T-cell (primary cell): ENCODE measurements at regions not wholly inside any gene's neighbourhood (a gene's known extent, or its start where the extent isn't known, plus 50 kb on each side); places are given as distances from the start of the nearest gene placed in this dataset.

Source experiments
- ATAC-seq, 4 experiments: fragments of 200-7000 bp in 3 of 4; fragments of 150-1000 bp in 1 of 4; cut with Tn5 transposase; replicated peaks in 1 of 4; 1 replicate in 3 of 4; 2 replicates in 1 of 4; pipeline ENCODE4 v1.10.0; 2021; ENCODE audit warnings: moderate library complexity in 3 of 4, mild to moderate bottlenecking in 2 of 4, moderate number of reproducible peaks in 1 of 4
- CTCF ChIA-PET, 2 donors: fragments of 300-600 bp; sonication (Branson Sonifier 250); formaldehyde crosslinking; loops; one replicate each; lab custom pipeline; 2022; ENCODE audit warnings: antibody characterized with exemption in 2 of 2; lab: Charles Lee
- POLR2A ChIA-PET, 2 donors: fragments of 300-600 bp; sonication (Branson Sonifier 250); formaldehyde crosslinking; loops; one replicate each; lab custom pipeline; 2022; ENCODE audit warnings: antibody characterized with exemption in 2 of 2; lab: Charles Lee
- DNase-seq, 35 experiments: peaks; one replicate each; pipeline versions ENCODE4 v3.0.0 to v3.0.0-alpha.2; 2013 to 2023
- H3K27ac ChIP-seq: one replicate; pipeline ENCODE4 v1.5.1; 2013; ENCODE audit warnings: low read length
- H3K27me3 ChIP-seq, 2 experiments: replicated peaks in 1 of 2; 1 replicate in 1 of 2; 2 replicates in 1 of 2; pipeline versions ENCODE4 v1.6.1 to v1.7.0; 2013; ENCODE audit warnings: low read length in 1 of 2, mixed read lengths in 1 of 2; ENCODE audit not compliant: control insufficient read depth in 2 of 2, insufficient read depth in 2 of 2; ENCODE audit errors: extremely low read depth in 1 of 2
- H3K36me3 ChIP-seq, 2 donors: 1 replicate in 1 of 2; 2 replicates in 1 of 2; pipeline versions ENCODE4 v1.6.1 to v1.7.0; 2013; ENCODE audit warnings: low read length in 1 of 2; ENCODE audit not compliant: control insufficient read depth in 2 of 2, insufficient read depth in 1 of 2; ENCODE audit errors: extremely low read depth in 1 of 2
- H3K4me1 ChIP-seq, 2 experiments: 1 replicate in 1 of 2; 2 replicates in 1 of 2; pipeline versions ENCODE4 v1.6.1 to v1.7.0; 2013; ENCODE audit warnings: low read length in 2 of 2, mixed read lengths in 1 of 2; ENCODE audit not compliant: insufficient read depth in 2 of 2, control insufficient read depth in 1 of 2; ENCODE audit errors: extremely low read depth in 1 of 2
- H3K4me3 ChIP-seq, 2 donors: 1 replicate in 1 of 2; 2 replicates in 1 of 2; pipeline versions ENCODE4 v1.5.1 to v1.7.0; 2013; ENCODE audit warnings: mild to moderate bottlenecking in 2 of 2, low read length in 1 of 2, moderate library complexity in 1 of 2; ENCODE audit not compliant: control insufficient read depth in 1 of 2; ENCODE audit errors: extremely low read depth in 1 of 2
- H3K9me3 ChIP-seq: 2 replicates; pipeline ENCODE4 v1.7.0; 2013
- H3K27ac Mint-ChIP-seq, 2 donors: one replicate each; pipeline ENCODE4 v1.8.0; 2020 to 2021; ENCODE audit warnings: mild to moderate bottlenecking in 2 of 2, mixed read lengths in 2 of 2
- H3K27me3 Mint-ChIP-seq, 2 donors: one replicate each; pipeline ENCODE4 v1.8.0; 2021 to 2022; ENCODE audit warnings: mixed read lengths in 2 of 2
- H3K36me3 Mint-ChIP-seq: one replicate; pipeline ENCODE4 v1.8.0; 2021; ENCODE audit warnings: mixed read lengths
- H3K4me1 Mint-ChIP-seq, 3 donors: one replicate each; pipeline ENCODE4 v1.8.0; 2020 to 2022; ENCODE audit warnings: mixed read lengths in 3 of 3, mild to moderate bottlenecking in 1 of 3
- H3K4me3 Mint-ChIP-seq, 3 donors: one replicate each; pipeline ENCODE4 v1.8.0; 2020 to 2022; ENCODE audit warnings: mild to moderate bottlenecking in 3 of 3, mixed read lengths in 3 of 3, moderate library complexity in 3 of 3
- H3K9me3 Mint-ChIP-seq, 3 donors: one replicate each; pipeline ENCODE4 v1.8.0; 2020 to 2022; ENCODE audit warnings: mixed read lengths in 3 of 3
- WGBS: methylation state at CpG from one replicate; pipeline ENCODE4 v1.1.5; 2013; ENCODE audit warnings: missing lambda C conversion rate; ENCODE audit not compliant: insufficient coverage; 5-methylcytosine and 5-hydroxymethylcytosine counted together

GRCh38 chr4:108322497-108322896, 153.8 kb upstream of the LEF1 start:
- POLR2A ChIA-PET = interaction anchor here in 1 of 2 donors (0.5 kb wide), 1 partner anchor 255 kb away, joined by 4 read pairs; no protein-coding TSS in a partner anchor
- no peak overlapping the region for H3K4me3 Mint-ChIP-seq
- no peaks in the 10 kb centered on the region for H3K36me3 Mint-ChIP-seq
- peaks cover 6 to 19% (median 8%) of the 10 kb centered on the region in 3 donors for H3K4me1 Mint-ChIP-seq
- no peaks in the 10 kb centered on the region for H3K27me3 Mint-ChIP-seq
- no peaks in the 10 kb centered on the region for H3K9me3 ChIP-seq
- DNase-seq = no peak
- H3K27ac Mint-ChIP-seq = no peak overlapping the region
- H3K27ac ChIP-seq = no peak overlapping the region
- no peaks in the 10 kb centered on the region for H3K36me3 ChIP-seq
- H3K27me3 ChIP-seq = peaks cover 0 to 3% of the 10 kb centered on the region in 2 experiments
- no peak for ATAC-seq
- CTCF ChIA-PET = no interaction called here
- WGBS = 100% methylated on average over 1 of the region's 4 CpGs
- peaks cover under 1 to 7% of the 10 kb centered on the region in 2 experiments for H3K4me1 ChIP-seq
- no peak overlapping the region for H3K4me3 ChIP-seq
- peaks cover 0 to 2% (median 0%) of the 10 kb centered on the region in 3 donors for H3K9me3 Mint-ChIP-seq

- no peak overlapping the region for H3K4me3 Mint-ChIP-seq
- POLR2A ChIA-PET = no interaction called here
- H3K27ac ChIP-seq = no peak overlapping the region
- H3K27ac Mint-ChIP-seq = no peak overlapping the region
- H3K27me3 Mint-ChIP-seq = no peaks in the 10 kb centered on the region
- H3K4me3 ChIP-seq = no peak overlapping the region
- H3K36me3 Mint-ChIP-seq = no peaks in the 10 kb centered on the region
- WGBS = no CpG with 5 or more reads among the region's 1 CpG
- H3K27me3 ChIP-seq = peaks cover 0 to under 1% of the 10 kb centered on the region in 2 experiments
- H3K36me3 ChIP-seq = no peaks in the 10 kb centered on the region
- ATAC-seq (no peak), DNase-seq (no peak)
- CTCF ChIA-PET = no interaction called here
- H3K9me3 ChIP-seq = no peaks in the 10 kb centered on the region
- peaks cover 0 to 2% (median 0%) of the 10 kb centered on the region in 3 donors for H3K9me3 Mint-ChIP-seq
- H3K4me1 ChIP-seq = peaks cover 0 to 9% of the 10 kb centered on the region in 2 experiments
- peaks cover 12 to 15% (median 15%) of the 10 kb centered on the region in 3 donors for H3K4me1 Mint-ChIP-seq
Observed at GRCh38 chr4:108320061-108320460, 151.3 kb upstream of the LEF1 start.

- CTCF ChIA-PET = no interaction called here
- no peak overlapping the region for H3K27ac Mint-ChIP-seq
- Histone ChIP-seq H3K27me3 (no peaks in the 10 kb centered on the region), H3K9me3 (no peaks in the 10 kb centered on the region), H3K4me1 (peaks cover 17 to 22% of the 10 kb centered on the region in 2 experiments), H3K4me3 (no peak overlapping the region), H3K36me3 (no peaks in the 10 kb centered on the region), H3K27ac (no peak overlapping the region)
- H3K4me1 Mint-ChIP-seq = peaks cover 35 to 40% (median 36%) of the 10 kb centered on the region in 3 donors
- ATAC-seq (no peak), DNase-seq (no peak)
- no peaks in the 10 kb centered on the region for H3K27me3 Mint-ChIP-seq
- WGBS = no CpG with 5 or more reads among the region's 1 CpG
- no peaks in the 10 kb centered on the region for H3K36me3 Mint-ChIP-seq
- POLR2A ChIA-PET = no interaction called here
- H3K9me3 Mint-ChIP-seq = no peaks in the 10 kb centered on the region
- H3K4me3 Mint-ChIP-seq = no peak overlapping the region
Observed at GRCh38 chr4:108317377-108317776, 148.6 kb upstream of the LEF1 start.

DNA sequence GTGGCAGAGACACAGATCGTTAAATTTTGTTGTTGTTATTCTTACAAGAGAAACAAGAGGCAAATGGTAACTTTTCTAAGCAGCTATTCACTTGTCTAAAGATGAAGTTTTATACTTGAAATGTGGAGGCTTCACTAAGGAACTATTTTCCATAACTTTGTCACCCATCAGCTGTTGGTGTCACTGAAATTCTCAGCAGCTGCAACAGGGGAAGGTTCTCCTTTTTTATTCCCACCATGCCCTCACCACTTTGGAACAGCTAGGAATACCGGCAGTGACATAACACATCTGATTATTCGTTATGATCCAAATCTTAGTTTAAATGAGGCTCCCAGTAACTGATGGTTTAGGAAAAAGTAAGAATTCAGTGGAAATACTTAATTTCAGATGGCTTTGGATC, 147.0 kb upstream of the LEF1 start:
- H3K4me1 Mint-ChIP-seq = peaks cover 45 to 56% (median 48%) of the 10 kb centered on the region in 3 donors
- no CpG with 5 or more reads among the region's 3 CpGs for WGBS

DNA sequence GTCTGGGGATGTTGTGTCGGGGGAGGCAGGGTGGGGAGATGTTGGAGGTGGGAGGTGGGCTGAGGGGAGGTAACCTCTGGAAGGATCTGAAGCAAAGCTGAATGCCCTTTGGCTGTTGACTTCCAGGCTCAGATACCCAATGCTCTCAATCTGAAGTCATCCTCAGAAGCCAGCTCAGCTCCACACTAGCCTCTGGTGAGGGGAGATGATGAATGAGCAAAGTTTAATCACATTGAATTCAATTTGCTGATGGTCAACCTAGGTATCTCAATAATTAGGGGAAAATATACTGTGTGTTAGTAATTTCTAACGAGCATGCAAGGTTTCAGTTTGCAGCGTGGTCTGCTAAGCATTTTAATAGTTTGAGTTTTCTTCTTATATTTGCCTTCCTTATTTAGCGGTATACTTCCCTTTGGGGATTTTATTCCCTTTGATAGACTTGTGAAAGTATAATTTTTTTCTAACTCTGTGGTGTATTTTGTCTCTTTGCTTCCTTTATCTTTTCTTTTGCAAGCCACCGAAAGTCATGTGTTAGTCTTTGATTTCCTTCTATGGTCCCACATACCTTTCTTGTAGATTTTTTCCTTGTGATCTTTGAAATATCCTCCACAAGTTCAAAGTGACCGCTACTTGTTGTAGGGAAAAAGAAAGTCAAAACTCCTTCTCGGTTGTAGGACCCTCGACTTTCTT, 146.3 kb upstream of the LEF1 start:
- Histone ChIP-seq H3K27ac (no peak overlapping the region), H3K27me3 (no peaks in the 10 kb centered on the region), H3K9me3 (no peaks in the 10 kb centered on the region), H3K36me3 (no peaks in the 10 kb centered on the region), H3K4me1 (peaks cover 17 to 22% of the 10 kb centered on the region in 2 experiments), H3K4me3 (peak overlapping the region in 1 of 2 donors; percentile 17)
- 100% methylated on average over 1 of the region's 8 CpGs for WGBS
- peaks cover 4% of the 10 kb centered on the region for H3K36me3 Mint-ChIP-seq
- H3K27ac Mint-ChIP-seq = peak overlapping the region; percentile 35 to 40
- peaks cover 45 to 57% (median 48%) of the 10 kb centered on the region in 3 donors for H3K4me1 Mint-ChIP-seq
- no peaks in the 10 kb centered on the region for H3K9me3 Mint-ChIP-seq
- peak in 1 of 35 experiments; percentile 26 for DNase-seq
- peak in 2 of 4 experiments; percentile 45 to 83 for ATAC-seq
- CTCF ChIA-PET = no interaction called here
- peak overlapping the region; percentile 55 to 63 (median 60) for H3K4me3 Mint-ChIP-seq
- POLR2A ChIA-PET = interaction anchor here (0.6 kb wide), 3 partner anchors 21 to 158 kb away, joined by 3 read pairs; no protein-coding TSS in a partner anchor
- no peaks in the 10 kb centered on the region for H3K27me3 Mint-ChIP-seq

More for the DNA sequence above, 147.0 kb upstream of the LEF1 start:
- Histone ChIP-seq H3K4me1 (peaks cover 17 to 22% of the 10 kb centered on the region in 2 experiments), H3K27me3 (no peaks in the 10 kb centered on the region), H3K4me3 (peak overlapping the region in 1 of 2 donors; percentile 17), H3K36me3 (no peaks in the 10 kb centered on the region), H3K9me3 (no peaks in the 10 kb centered on the region), H3K27ac (no peak overlapping the region)
- Mint-ChIP-seq H3K4me3 (peak overlapping the region; percentile 55 to 63 (median 60)), H3K9me3 (no peaks in the 10 kb centered on the region), H3K36me3 (peaks cover 4% of the 10 kb centered on the region), H3K27ac (peak overlapping the region in 1 of 2 donors; percentile 40), H3K27me3 (no peaks in the 10 kb centered on the region)
- DNase-seq = no peak
- CTCF ChIA-PET = interaction anchor here in 1 of 2 donors (0.6 kb wide), 1 partner anchor 56 kb away, joined by 3 read pairs; no protein-coding TSS in a partner anchor
- POLR2A ChIA-PET = interaction anchor here (0.6 kb wide), 4 partner anchors 21 to 260 kb away, joined by 3 to 4 read pairs (median 3); no protein-coding TSS in a partner anchor
- no peak for ATAC-seq

- H3K9me3 ChIP-seq = no peaks in the 10 kb centered on the region
- Mint-ChIP-seq H3K9me3 (no peaks in the 10 kb centered on the region), H3K4me3 (peak overlapping the region in 1 of 3 donors; percentile 60), H3K27ac (no peak overlapping the region), H3K36me3 (peaks cover 4% of the 10 kb centered on the region), H3K27me3 (no peaks in the 10 kb centered on the region), H3K4me1 (peaks cover 44 to 57% (median 48%) of the 10 kb centered on the region in 3 donors)
- ATAC-seq (no peak), DNase-seq (no peak)
- H3K27me3 ChIP-seq = no peaks in the 10 kb centered on the region
- ChIA-PET CTCF (no interaction called here), POLR2A (no interaction called here)
- no peak overlapping the region for H3K4me3 ChIP-seq
- no peak overlapping the region for H3K27ac ChIP-seq
- no CpG with 5 or more reads among the region's 5 CpGs for WGBS
- no peaks in the 10 kb centered on the region for H3K36me3 ChIP-seq
- peaks cover 17 to 22% of the 10 kb centered on the region in 2 experiments for H3K4me1 ChIP-seq
Observed at GRCh38 chr4:108313546-108314339, 145.0 kb upstream of the LEF1 start.
